ENCODE measurements at regions not wholly inside any gene's neighbourhood (a gene's known extent, or its start where the extent isn't known, plus 50 kb on each side); places are given as distances from the start of the nearest gene placed in this dataset.

GRCh38 chr9:135217836-135218235, 130.4 kb downstream of the OLFM1 start:
- Histone ChIP-seq H3K36me3 (ENCODE audit: control insufficient read depth, insufficient read depth, low read length) (no peaks in the 10 kb centered on the region), H3K79me1 (ENCODE audit: low read depth in 1 of 2, low read length in 2 of 2) (no peaks in the 10 kb centered on the region), H4K5ac (ENCODE audit: low read depth, low read length) (no peak overlapping the region), H2AFZ (replicated peaks; ENCODE audit: low read length, poor library complexity) (no peak overlapping the region), H4K8ac (ENCODE audit: low read depth in 2 of 2, low read length in 2 of 2) (no peak overlapping the region), H3K4me1 (ENCODE audit: control insufficient read depth, insufficient read depth, low read length) (no peaks in the 10 kb centered on the region), H3K56ac (ENCODE audit: extremely low read depth, insufficient read depth, low read length) (no peak overlapping the region), H3K14ac (replicated peaks; ENCODE audit: low read depth, low read length) (no peak overlapping the region), H3K27ac (ENCODE audit: insufficient read depth, low read length) (no peak overlapping the region), H3K9me3 (ENCODE audit: control insufficient read depth, insufficient read depth, low read length) (peaks cover 47% of the 10 kb centered on the region), H3K18ac (ENCODE audit: low read depth, low read length) (no peak overlapping the region), H3K4ac (ENCODE audit: low read depth, low read length) (no peak overlapping the region), H4K91ac (ENCODE audit: insufficient read depth, low read depth, low read length) (no peak overlapping the region), H2BK15ac (ENCODE audit: low read depth, low read length) (no peak overlapping the region), H2AK5ac (ENCODE audit: low read depth, low read length) (no peak overlapping the region), H2BK120ac (ENCODE audit: low read depth, low read length) (no peak overlapping the region), H3K23ac (ENCODE audit: low read depth, low read length) (no peak overlapping the region), H3K27me3 (ENCODE audit: control insufficient read depth, insufficient read depth, low read length) (no peaks in the 10 kb centered on the region), H3K9me1 (ENCODE audit: insufficient read depth, low read length) (no peaks in the 10 kb centered on the region), H2BK5ac (ENCODE audit: low read depth, low read length, poor library complexity, severe bottlenecking) (no peak overlapping the region), H3K4me2 (ENCODE audit: low read depth, low read length) (no peak overlapping the region), H3K9ac (ENCODE audit: low read depth, low read length) (no peak overlapping the region), H2BK20ac (ENCODE audit: low read depth, low read length) (no peak overlapping the region), H2AK9ac (replicated peaks; ENCODE audit: low read depth, low read length, poor library complexity) (no peak overlapping the region), H4K20me1 (ENCODE audit: insufficient read depth, low read length) (no peaks in the 10 kb centered on the region), H3K4me3 (ENCODE audit: insufficient read depth, low read depth, low read length) (no peak overlapping the region)
- dilution Hi-C loops (cut with HindIII; ENCODE audit: low sequenced_read_pairs, unreplicated experiment) (no loop called here), intact Hi-C loops (cut with micrococcal nuclease) (no loop called here), in situ Hi-C loops (cut with MboI; ENCODE audit: low sequenced_read_pairs) (no loop called here)
- POLR2A ChIA-PET (ENCODE audit: unreplicated experiment), result no interaction called here
- WGBS, 2 experiments (ENCODE audit: extremely low coverage in 2 of 2, insufficient read length in 1 of 2), result 55% methylated on average over 2 of the region's 5 CpGs; no CpG with 5 or more reads in 1 of the 2 experiments
- DNase-seq (no peak), ATAC-seq (ENCODE audit: low read depth) (no peak)
- TF ChIP-seq RFX5 (IDR thresholded peaks at IDR 0.05; ENCODE audit: low read depth, low read length) (no peak), USF2 (IDR thresholded peaks at IDR 0.05; ENCODE audit: low read depth, low read length) (no peak), CTCF (conservative IDR thresholded peaks at IDR 0.05; ENCODE audit: low read depth, low read length) (no peak), FOS (IDR thresholded peaks at IDR 0.05; ENCODE audit: low read depth, low read length) (no peak)
- BruUV-seq (replicated peaks), result no TSS peak
- CTCF ChIA-PET, result no interaction called here

Data from IMR-90 (cell line).